NB4 (cell line): ENCODE measurements at regions not wholly inside any gene's neighbourhood (a gene's known extent, or its start where the extent isn't known, plus 50 kb on each side); places are given as distances from the start of the nearest gene placed in this dataset.

Source experiments
- DNase-seq: peaks from one replicate; pipeline ENCODE4 v3.0.0; 2010; ENCODE audit warnings: low read depth
- H3K4me3 ChIP-seq: one replicate; pipeline ENCODE4 v1.5.1; 2011; ENCODE audit warnings: mild to moderate bottlenecking, low read depth, low read length, moderate library complexity
- CTCF ChIP-seq: IDR thresholded peaks from one replicate; pipeline ENCODE4 v1.5.1; 2012; ENCODE audit warnings: low read depth, low read length
- MAX ChIP-seq: IDR thresholded peaks from 2 replicates; pipeline ENCODE4 v1.6.1; 2011; ENCODE audit warnings: low read depth, low read length
- MYC ChIP-seq: IDR thresholded peaks from 2 replicates; pipeline ENCODE4 v1.6.1; 2011; ENCODE audit warnings: low read depth, low read length
- POLR2A ChIP-seq: IDR thresholded peaks from 2 replicates; pipeline ENCODE4 v1.6.1; 2011; ENCODE audit warnings: mild to moderate bottlenecking; ENCODE audit not compliant: insufficient read length; ENCODE audit errors: extremely low read depth

- H3K4me3 ChIP-seq = no peak overlapping the region
- TF ChIP-seq CTCF (no peak), MYC (no peak), MAX (no peak), POLR2A (no peak)
- no peak for DNase-seq
Observed at GRCh38 chr6:137353842-137354397, 134.7 kb upstream of the IFNGR1 start.

GRCh38 chr6:137353346-137353745, 134.2 kb upstream of the IFNGR1 start:
- no peak for DNase-seq
- H3K4me3 ChIP-seq = no peak overlapping the region

GRCh38 chr6:137352859-137353258, 133.7 kb upstream of the IFNGR1 start:
- H3K4me3 ChIP-seq = no peak overlapping the region
- no peak for DNase-seq
- TF ChIP-seq CTCF (no peak), POLR2A (no peak), MAX (no peak), MYC (no peak)

More at GRCh38 chr6:137353346-137353745, 134.2 kb upstream of the IFNGR1 start:
- TF ChIP-seq MYC = no peak
- TF ChIP-seq CTCF = no peak
- TF ChIP-seq MAX = no peak
- no peak for TF ChIP-seq POLR2A

GRCh38 chr6:137351890-137352289, 132.7 kb upstream of the IFNGR1 start:
- H3K4me3 ChIP-seq = no peak overlapping the region
- peak; percentile 82 for DNase-seq
- TF ChIP-seq MYC (no peak), CTCF (no peak), POLR2A (no peak), MAX (no peak)

GRCh38 chr6:137350857-137351256, 131.7 kb upstream of the IFNGR1 start:
- TF ChIP-seq CTCF (no peak), MAX (no peak), POLR2A (no peak), MYC (no peak)
- H3K4me3 ChIP-seq = no peak overlapping the region
- DNase-seq = no peak
